ENCODE measurements at regions not wholly inside any gene's neighbourhood (a gene's known extent, or its start where the extent isn't known, plus 50 kb on each side); places are given as distances from the start of the nearest gene placed in this dataset.
"Not testable (repeated sequence)": the region's sequence is repeated elsewhere in the genome, so short reads cannot be mapped to it uniquely, and the experiment has no call there.

- H3K27ac ChIP-seq (ENCODE audit: low read length) = no peak overlapping the region
- no peak overlapping the region for H3K9ac ChIP-seq (ENCODE audit: low read depth, low read length)
- no peaks in the 10 kb centered on the region for H3K36me3 ChIP-seq (ENCODE audit: insufficient read depth, low read depth, low read length)
- H3K4me1 ChIP-seq (ENCODE audit: insufficient read depth, low read length) = no peaks in the 10 kb centered on the region
- H3K9me3 ChIP-seq (ENCODE audit: insufficient read depth, low read depth, low read length) = no peaks in the 10 kb centered on the region
- H3K4me3 ChIP-seq (ENCODE audit: low read length) = no peak overlapping the region
- H3K27me3 ChIP-seq (ENCODE audit: insufficient read depth, low read length) = no peaks in the 10 kb centered on the region
Measured at GRCh38 chr17:70709596-70709995, 540.3 kb downstream of the KCNJ2 start.

GRCh38 chr17:70713694-70714093 lies 544.4 kb downstream of the KCNJ2 start:
- H3K27ac ChIP-seq (ENCODE audit: low read length) = no peak overlapping the region

GRCh38 chr17:70716551-70716950 lies 547.2 kb downstream of the KCNJ2 start:
- Histone ChIP-seq H3K9ac (ENCODE audit: low read depth, low read length) (no peak overlapping the region), H3K27ac (ENCODE audit: low read length) (no peak overlapping the region), H3K27me3 (ENCODE audit: insufficient read depth, low read length) (no peaks in the 10 kb centered on the region), H3K4me1 (ENCODE audit: insufficient read depth, low read length) (no peaks in the 10 kb centered on the region), H3K36me3 (ENCODE audit: insufficient read depth, low read depth, low read length) (no peaks in the 10 kb centered on the region), H3K9me3 (ENCODE audit: insufficient read depth, low read depth, low read length) (no peaks in the 10 kb centered on the region), H3K4me3 (ENCODE audit: low read length) (no peak overlapping the region)

More at GRCh38 chr17:70713694-70714093, 544.4 kb downstream of the KCNJ2 start:
- no peaks in the 10 kb centered on the region for H3K36me3 ChIP-seq (ENCODE audit: insufficient read depth, low read depth, low read length)
- H3K4me3 ChIP-seq (ENCODE audit: low read length) = no peak overlapping the region
- H3K27me3 ChIP-seq (ENCODE audit: insufficient read depth, low read length) = no peaks in the 10 kb centered on the region
- no peaks in the 10 kb centered on the region for H3K9me3 ChIP-seq (ENCODE audit: insufficient read depth, low read depth, low read length)
- no peak overlapping the region for H3K9ac ChIP-seq (ENCODE audit: low read depth, low read length)
- H3K4me1 ChIP-seq (ENCODE audit: insufficient read depth, low read length) = no peaks in the 10 kb centered on the region

GRCh38 chr17:70717042-70717441 lies 547.7 kb downstream of the KCNJ2 start:
- H3K9ac ChIP-seq (ENCODE audit: low read depth, low read length) = no peak overlapping the region
- H3K36me3 ChIP-seq (ENCODE audit: insufficient read depth, low read depth, low read length) = no peaks in the 10 kb centered on the region
- H3K27me3 ChIP-seq (ENCODE audit: insufficient read depth, low read length) = no peaks in the 10 kb centered on the region
- no peak overlapping the region for H3K27ac ChIP-seq (ENCODE audit: low read length)
- no peaks in the 10 kb centered on the region for H3K4me1 ChIP-seq (ENCODE audit: insufficient read depth, low read length)
- no peak overlapping the region for H3K4me3 ChIP-seq (ENCODE audit: low read length)
- no peaks in the 10 kb centered on the region for H3K9me3 ChIP-seq (ENCODE audit: insufficient read depth, low read depth, low read length)

- Histone ChIP-seq H3K27me3 (ENCODE audit: insufficient read depth, low read length) (no peaks in the 10 kb centered on the region), H3K4me3 (ENCODE audit: low read length) (no peak overlapping the region), H3K27ac (ENCODE audit: low read length) (no peak overlapping the region)
Measured at GRCh38 chr17:70736375-70736957, 567.1 kb downstream of the KCNJ2 start.

GRCh38 chr17:70739065-70739464 lies 569.7 kb downstream of the KCNJ2 start:
- no peak overlapping the region for H3K9ac ChIP-seq (ENCODE audit: low read depth, low read length)
- H3K4me1 ChIP-seq (ENCODE audit: insufficient read depth, low read length) = no peaks in the 10 kb centered on the region
- no peak overlapping the region for H3K4me3 ChIP-seq (ENCODE audit: low read length)
- no peaks in the 10 kb centered on the region for H3K27me3 ChIP-seq (ENCODE audit: insufficient read depth, low read length)
- no peaks in the 10 kb centered on the region for H3K9me3 ChIP-seq (ENCODE audit: insufficient read depth, low read depth, low read length)
- no peaks in the 10 kb centered on the region for H3K36me3 ChIP-seq (ENCODE audit: insufficient read depth, low read depth, low read length)
- no peak overlapping the region for H3K27ac ChIP-seq (ENCODE audit: low read length)

More at GRCh38 chr17:70736375-70736957, 567.1 kb downstream of the KCNJ2 start:
- Histone ChIP-seq H3K4me1 (ENCODE audit: insufficient read depth, low read length) (no peaks in the 10 kb centered on the region), H3K9ac (ENCODE audit: low read depth, low read length) (no peak overlapping the region), H3K9me3 (ENCODE audit: insufficient read depth, low read depth, low read length) (no peaks in the 10 kb centered on the region), H3K36me3 (ENCODE audit: insufficient read depth, low read depth, low read length) (no peaks in the 10 kb centered on the region)

- not testable (repeated sequence) for H3K27ac ChIP-seq (ENCODE audit: low read length); H3K36me3 ChIP-seq (ENCODE audit: insufficient read depth, low read depth, low read length); H3K4me1 ChIP-seq (ENCODE audit: insufficient read depth, low read length); H3K4me3 ChIP-seq (ENCODE audit: low read length); H3K9me3 ChIP-seq (ENCODE audit: insufficient read depth, low read depth, low read length); H3K9ac ChIP-seq (ENCODE audit: low read depth, low read length); H3K27me3 ChIP-seq (ENCODE audit: insufficient read depth, low read length)
Measured at GRCh38 chr17:70746574-70746973, 577.2 kb downstream of the KCNJ2 start.

- peaks cover 2% of the 10 kb centered on the region; the same call in 1 of the 2 replicates for H3K9me3 ChIP-seq (ENCODE audit: insufficient read depth, low read depth, low read length)
- H3K4me3 ChIP-seq (ENCODE audit: low read length) = no peak overlapping the region
- no peaks in the 10 kb centered on the region for H3K27me3 ChIP-seq (ENCODE audit: insufficient read depth, low read length)
- no peaks in the 10 kb centered on the region for H3K36me3 ChIP-seq (ENCODE audit: insufficient read depth, low read depth, low read length)
- no peak overlapping the region for H3K9ac ChIP-seq (ENCODE audit: low read depth, low read length)
- no peak overlapping the region for H3K27ac ChIP-seq (ENCODE audit: low read length)
- no peaks in the 10 kb centered on the region for H3K4me1 ChIP-seq (ENCODE audit: insufficient read depth, low read length)
Measured at GRCh38 chr17:70750983-70751382, 581.7 kb downstream of the KCNJ2 start.

- H3K27me3 ChIP-seq (ENCODE audit: insufficient read depth, low read length); H3K4me1 ChIP-seq (ENCODE audit: insufficient read depth, low read length); H3K27ac ChIP-seq (ENCODE audit: low read length); H3K9ac ChIP-seq (ENCODE audit: low read depth, low read length); H3K4me3 ChIP-seq (ENCODE audit: low read length); H3K36me3 ChIP-seq (ENCODE audit: insufficient read depth, low read depth, low read length); H3K9me3 ChIP-seq (ENCODE audit: insufficient read depth, low read depth, low read length): not testable (repeated sequence)
Measured at GRCh38 chr17:70752461-70752860, 583.1 kb downstream of the KCNJ2 start.

- Histone ChIP-seq H3K9me3 (ENCODE audit: insufficient read depth, low read depth, low read length) (peaks cover 2% of the 10 kb centered on the region; the same call in 1 of the 2 replicates), H3K4me1 (ENCODE audit: insufficient read depth, low read length) (no peaks in the 10 kb centered on the region), H3K4me3 (ENCODE audit: low read length) (no peak overlapping the region), H3K27me3 (ENCODE audit: insufficient read depth, low read length) (no peaks in the 10 kb centered on the region), H3K9ac (ENCODE audit: low read depth, low read length) (no peak overlapping the region), H3K36me3 (ENCODE audit: insufficient read depth, low read depth, low read length) (no peaks in the 10 kb centered on the region), H3K27ac (ENCODE audit: low read length) (no peak overlapping the region)
Measured at GRCh38 chr17:70752966-70753467, 583.7 kb downstream of the KCNJ2 start.

- H3K4me1 ChIP-seq (ENCODE audit: insufficient read depth, low read length) = no peaks in the 10 kb centered on the region
- H3K27me3 ChIP-seq (ENCODE audit: insufficient read depth, low read length) = no peaks in the 10 kb centered on the region
- no peak overlapping the region for H3K4me3 ChIP-seq (ENCODE audit: low read length)
- no peaks in the 10 kb centered on the region for H3K9me3 ChIP-seq (ENCODE audit: insufficient read depth, low read depth, low read length)
- H3K36me3 ChIP-seq (ENCODE audit: insufficient read depth, low read depth, low read length) = no peaks in the 10 kb centered on the region
- no peak overlapping the region for H3K27ac ChIP-seq (ENCODE audit: low read length)
- H3K9ac ChIP-seq (ENCODE audit: low read depth, low read length) = no peak overlapping the region
Measured at GRCh38 chr17:70763018-70763417, 593.7 kb downstream of the KCNJ2 start.

GRCh38 chr17:70767102-70767701 lies 597.9 kb downstream of the KCNJ2 start:
- Histone ChIP-seq H3K9ac (ENCODE audit: low read depth, low read length) (no peak overlapping the region), H3K4me3 (ENCODE audit: low read length) (no peak overlapping the region), H3K27me3 (ENCODE audit: insufficient read depth, low read length) (no peaks in the 10 kb centered on the region), H3K27ac (ENCODE audit: low read length) (no peak overlapping the region), H3K9me3 (ENCODE audit: insufficient read depth, low read depth, low read length) (no peaks in the 10 kb centered on the region), H3K36me3 (ENCODE audit: insufficient read depth, low read depth, low read length) (no peaks in the 10 kb centered on the region), H3K4me1 (ENCODE audit: insufficient read depth, low read length) (peaks cover 6% of the 10 kb centered on the region; the same call in 1 of the 2 replicates)

Data from iPS-20b (cell line).